ENCODE measurements at regions not wholly inside any gene's neighbourhood (a gene's known extent, or its start where the extent isn't known, plus 50 kb on each side); places are given as distances from the start of the nearest gene placed in this dataset.

DNA sequence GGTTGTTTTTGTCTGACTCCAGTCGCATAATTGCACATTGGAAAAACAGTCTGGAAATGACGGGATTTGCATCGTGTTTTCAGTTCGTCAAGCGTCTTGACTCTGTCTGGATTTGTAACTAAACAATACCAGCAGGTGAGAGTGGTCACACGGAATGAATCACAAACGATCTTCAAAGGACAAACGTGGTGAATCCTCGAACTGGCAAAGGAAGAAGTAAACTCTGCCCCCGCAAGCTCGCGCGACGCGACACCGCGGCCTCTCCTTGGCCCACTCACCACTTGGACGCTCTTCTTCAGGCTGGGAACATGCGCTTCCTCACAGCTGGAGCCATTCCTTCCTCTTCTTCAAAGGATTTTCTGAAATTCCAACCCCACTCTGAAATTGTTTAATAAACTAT, 352.6 kb downstream of the THBS2 start:
- DNase-seq (ENCODE audit: low read depth, low spot score) = no peak
- in situ Hi-C loops (cut with HindIII; ENCODE audit: low pct_unique_long_range_greater_than_20kb, low sequenced_read_pairs) = no loop called here

DNA sequence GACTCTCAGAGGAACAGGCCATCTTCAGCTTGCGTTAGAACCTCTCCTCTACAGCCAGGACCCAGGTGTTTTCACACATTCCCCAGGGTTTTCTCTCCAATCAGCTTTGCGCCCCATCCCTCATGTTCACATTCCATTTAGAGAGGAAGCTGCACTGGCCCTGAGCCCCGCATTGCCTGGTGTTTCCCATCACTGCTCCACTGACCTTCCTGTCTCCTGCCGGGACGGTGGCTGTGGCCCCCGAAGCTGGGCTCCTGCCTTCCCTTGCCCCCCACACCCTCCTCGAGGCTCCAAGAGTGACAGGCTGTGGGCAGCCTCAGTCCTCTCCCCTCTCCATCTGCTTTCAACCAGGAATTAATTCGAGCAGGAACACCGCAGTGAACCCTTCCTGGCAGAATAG, 357.3 kb downstream of the THBS2 start:
- in situ Hi-C loops (cut with HindIII; ENCODE audit: low pct_unique_long_range_greater_than_20kb, low sequenced_read_pairs) = no loop called here

DNA sequence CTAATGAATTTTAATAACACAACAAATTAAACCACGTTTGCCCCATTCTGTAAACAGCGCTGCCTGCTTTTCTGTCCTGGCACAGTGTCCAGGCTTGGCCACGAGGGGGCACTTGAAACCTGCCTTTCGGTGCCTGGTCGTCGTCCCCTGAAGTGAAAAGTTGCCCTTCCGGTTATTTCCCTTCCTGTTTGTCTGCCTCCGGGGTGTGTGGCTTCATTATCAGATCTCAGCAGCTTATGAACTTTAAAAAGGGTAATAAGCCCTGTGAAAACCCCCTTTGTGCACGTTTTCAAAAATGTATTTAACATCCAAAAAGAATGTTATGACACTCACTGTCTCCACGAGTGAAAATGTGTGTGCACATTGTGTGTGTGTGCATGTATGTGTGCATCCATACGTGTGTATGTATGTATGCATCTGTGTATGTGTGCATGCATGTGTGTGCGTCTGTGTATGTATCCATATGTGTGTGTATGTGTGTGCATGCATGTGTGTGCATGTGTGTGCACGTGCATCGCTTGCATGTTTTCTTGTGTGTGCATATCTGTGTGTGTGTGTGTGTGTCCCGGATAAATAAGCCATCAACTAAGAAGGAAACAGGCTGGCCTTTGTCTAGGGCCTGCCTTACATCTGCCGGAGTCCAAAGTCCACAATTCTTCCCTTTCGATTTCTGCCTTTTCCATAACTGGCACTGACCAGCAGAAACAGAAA, 358.4 kb downstream of the THBS2 start:
- in situ Hi-C loops (cut with HindIII; ENCODE audit: low pct_unique_long_range_greater_than_20kb, low sequenced_read_pairs) = no loop called here
- DNase-seq (ENCODE audit: low read depth, low spot score) = peak; percentile 76

More for the DNA sequence above, 357.3 kb downstream of the THBS2 start:
- no peak for DNase-seq (ENCODE audit: low read depth, low spot score)

DNA sequence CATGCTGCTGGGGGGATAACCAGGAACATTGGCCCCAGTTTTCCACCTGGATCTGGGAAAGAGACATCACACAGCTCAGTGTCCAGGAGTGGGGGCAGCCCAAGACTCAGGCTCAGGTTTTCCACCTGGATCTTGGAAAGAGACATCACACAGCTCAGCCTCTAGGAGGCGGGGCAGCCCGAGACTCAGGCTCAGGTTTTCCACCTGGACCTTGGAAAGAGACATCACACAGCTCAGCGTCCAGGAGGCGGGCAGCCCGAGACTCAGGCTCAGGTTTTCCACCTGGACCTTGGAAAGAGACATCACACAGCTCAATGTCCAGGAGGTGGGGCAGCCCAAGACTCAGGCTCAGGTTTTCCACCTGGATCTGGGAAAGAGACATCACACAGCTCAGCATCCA, 361.6 kb downstream of the THBS2 start:
- in situ Hi-C loops (cut with HindIII; ENCODE audit: low pct_unique_long_range_greater_than_20kb, low sequenced_read_pairs) = no loop called here
- DNase-seq (ENCODE audit: low read depth, low spot score) = no peak

DNA sequence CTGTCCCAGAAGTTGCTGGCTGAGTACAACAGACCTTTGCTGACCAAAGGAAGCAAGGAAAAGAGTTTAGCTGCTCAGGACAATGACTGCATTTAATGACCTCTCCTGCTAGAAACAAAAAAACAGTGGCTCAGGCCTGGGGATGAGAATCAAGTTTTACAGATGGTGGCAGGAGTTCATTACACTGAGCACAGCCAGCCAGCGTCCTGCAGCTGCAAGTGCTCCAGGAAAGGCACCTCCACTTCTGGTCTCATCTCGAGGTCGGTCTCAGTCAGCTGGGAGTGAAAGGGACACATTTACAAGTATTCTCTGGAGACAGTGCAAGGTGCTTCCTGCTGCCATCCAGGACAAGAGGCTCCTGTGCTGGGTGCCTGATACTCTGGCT, 362.7 kb downstream of the THBS2 start:
- in situ Hi-C loops (cut with HindIII; ENCODE audit: low pct_unique_long_range_greater_than_20kb, low sequenced_read_pairs) = no loop called here
- no peak for DNase-seq (ENCODE audit: low read depth, low spot score)

DNA sequence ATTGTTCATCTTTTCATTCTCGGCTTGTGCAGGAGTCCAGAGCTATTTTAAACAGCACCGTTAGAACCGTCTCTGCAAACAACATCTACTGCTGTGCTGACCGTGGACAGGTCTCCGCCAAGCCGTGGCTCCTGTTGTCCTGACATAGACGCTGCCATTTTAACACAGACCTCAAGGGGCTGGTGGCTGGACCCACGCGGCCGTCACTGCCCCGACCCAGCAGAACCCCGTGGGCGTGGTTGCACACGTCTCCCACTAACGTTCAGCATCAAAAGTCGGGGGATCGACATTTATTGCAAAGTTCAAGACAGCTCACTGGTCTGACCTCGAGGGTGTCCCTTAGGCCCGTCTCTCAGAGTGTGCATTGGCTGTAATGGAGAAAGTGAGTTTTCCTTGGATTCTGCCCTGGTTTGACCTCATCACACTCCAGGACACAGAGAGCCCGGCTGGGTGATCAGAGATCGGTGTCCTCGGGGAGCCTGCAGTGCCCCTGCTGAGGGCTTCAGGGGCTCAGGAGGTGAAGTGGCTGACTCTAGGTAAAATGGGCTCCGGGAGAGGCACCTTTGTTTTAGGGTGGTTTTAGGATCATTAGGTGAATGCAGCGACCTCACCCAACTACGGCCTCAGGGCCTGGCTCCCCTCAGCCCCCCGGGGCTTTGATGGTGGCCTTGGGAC, 363.2 kb downstream of the THBS2 start:
- in situ Hi-C loops (cut with HindIII; ENCODE audit: low pct_unique_long_range_greater_than_20kb, low sequenced_read_pairs) = no loop called here

DNA sequence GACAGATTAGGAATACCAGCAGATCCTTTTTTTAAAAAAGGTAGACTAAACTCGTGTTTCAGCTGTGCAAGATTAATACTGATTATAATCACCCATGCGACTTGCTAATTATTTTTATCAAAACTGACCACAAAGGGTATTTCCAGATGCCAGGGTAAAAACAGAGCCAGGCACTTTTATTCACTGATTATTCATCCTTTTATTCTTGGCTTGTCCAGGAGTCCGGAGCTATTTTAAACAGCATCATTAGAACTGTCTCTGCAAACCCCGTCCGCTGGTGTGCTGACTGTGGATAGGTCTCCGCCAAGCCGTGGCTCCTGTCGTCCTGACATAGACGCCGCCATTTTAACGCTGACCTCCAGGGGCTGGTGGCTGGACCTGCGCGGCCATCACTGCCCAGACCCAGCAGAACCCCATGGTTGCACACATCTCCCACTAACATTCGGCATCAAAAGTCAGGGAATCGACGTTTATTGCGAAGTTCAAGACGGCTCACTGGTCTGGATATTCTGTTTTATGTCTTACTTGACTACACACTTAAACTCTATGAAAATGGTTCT, 364.8 kb downstream of the THBS2 start:
- in situ Hi-C loops (cut with HindIII; ENCODE audit: low pct_unique_long_range_greater_than_20kb, low sequenced_read_pairs) = no loop called here

More for the DNA sequence above, 363.2 kb downstream of the THBS2 start:
- no peak for DNase-seq (ENCODE audit: low read depth, low spot score)

DNA sequence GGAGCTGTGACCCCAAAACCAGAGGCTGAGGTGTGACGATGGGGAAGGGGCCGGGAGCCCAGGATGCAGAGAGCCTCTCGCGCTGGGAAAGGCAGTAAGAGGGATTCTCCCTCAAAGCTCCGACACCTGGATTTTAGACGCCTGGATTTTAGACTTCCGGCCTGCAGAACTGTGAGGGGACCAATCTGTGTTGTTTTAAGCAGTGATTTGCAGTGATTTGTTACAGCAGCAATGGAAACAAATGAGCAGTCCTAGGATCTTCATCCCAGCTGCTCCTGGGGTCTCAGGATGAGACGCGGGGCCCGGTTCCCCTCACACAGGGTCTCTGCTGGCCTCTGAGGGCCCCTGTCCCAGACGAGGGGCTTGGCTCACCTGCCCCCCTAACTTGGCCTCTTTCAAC, 365.5 kb downstream of the THBS2 start:
- no peak for DNase-seq (ENCODE audit: low read depth, low spot score)
- in situ Hi-C loops (cut with HindIII; ENCODE audit: low pct_unique_long_range_greater_than_20kb, low sequenced_read_pairs) = no loop called here

More for the DNA sequence above, 364.8 kb downstream of the THBS2 start:
- DNase-seq (ENCODE audit: low read depth, low spot score) = no peak

DNA sequence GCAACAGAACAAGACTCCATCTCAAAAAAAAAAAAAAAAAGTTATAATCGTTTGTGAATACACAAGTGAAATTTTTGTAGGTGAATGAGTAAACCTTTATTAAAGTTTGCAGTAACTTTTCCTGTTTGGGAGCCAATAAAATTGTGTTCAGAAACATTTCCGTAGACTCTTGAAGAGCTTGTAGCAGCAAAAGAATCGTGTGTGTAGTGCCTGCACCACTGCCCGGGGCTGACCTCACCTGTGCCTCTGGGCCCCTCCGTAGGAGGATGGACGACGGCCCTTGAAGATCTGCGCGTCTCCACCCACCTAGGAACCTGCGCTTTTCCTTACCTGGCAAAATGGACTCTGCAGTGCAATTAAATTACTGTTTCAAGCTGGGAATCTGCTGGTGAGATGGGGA, 366.0 kb downstream of the THBS2 start:
- in situ Hi-C loops (cut with HindIII; ENCODE audit: low pct_unique_long_range_greater_than_20kb, low sequenced_read_pairs) = no loop called here
- no peak for DNase-seq (ENCODE audit: low read depth, low spot score)

DNA sequence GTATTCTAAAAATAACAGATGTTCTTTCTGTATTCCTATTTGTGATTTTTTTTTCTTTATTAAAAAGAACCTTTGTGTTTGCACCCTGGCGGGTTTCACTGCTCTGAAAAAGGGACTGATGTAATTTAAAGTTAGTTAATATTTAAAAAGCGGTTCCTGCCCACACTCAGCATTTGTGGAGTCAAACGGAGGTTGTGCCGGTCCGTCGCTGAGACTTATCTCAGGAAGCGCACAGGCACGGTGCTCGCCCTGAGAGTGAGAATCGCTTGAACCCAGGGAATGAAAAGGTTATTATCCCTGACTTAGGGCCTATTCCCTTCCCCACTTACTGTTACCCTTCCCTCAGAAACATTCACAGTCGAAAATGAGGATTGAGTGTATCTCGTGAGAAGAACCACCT, 366.7 kb downstream of the THBS2 start:
- in situ Hi-C loops (cut with HindIII; ENCODE audit: low pct_unique_long_range_greater_than_20kb, low sequenced_read_pairs) = no loop called here
- no peak for DNase-seq (ENCODE audit: low read depth, low spot score)

DNA sequence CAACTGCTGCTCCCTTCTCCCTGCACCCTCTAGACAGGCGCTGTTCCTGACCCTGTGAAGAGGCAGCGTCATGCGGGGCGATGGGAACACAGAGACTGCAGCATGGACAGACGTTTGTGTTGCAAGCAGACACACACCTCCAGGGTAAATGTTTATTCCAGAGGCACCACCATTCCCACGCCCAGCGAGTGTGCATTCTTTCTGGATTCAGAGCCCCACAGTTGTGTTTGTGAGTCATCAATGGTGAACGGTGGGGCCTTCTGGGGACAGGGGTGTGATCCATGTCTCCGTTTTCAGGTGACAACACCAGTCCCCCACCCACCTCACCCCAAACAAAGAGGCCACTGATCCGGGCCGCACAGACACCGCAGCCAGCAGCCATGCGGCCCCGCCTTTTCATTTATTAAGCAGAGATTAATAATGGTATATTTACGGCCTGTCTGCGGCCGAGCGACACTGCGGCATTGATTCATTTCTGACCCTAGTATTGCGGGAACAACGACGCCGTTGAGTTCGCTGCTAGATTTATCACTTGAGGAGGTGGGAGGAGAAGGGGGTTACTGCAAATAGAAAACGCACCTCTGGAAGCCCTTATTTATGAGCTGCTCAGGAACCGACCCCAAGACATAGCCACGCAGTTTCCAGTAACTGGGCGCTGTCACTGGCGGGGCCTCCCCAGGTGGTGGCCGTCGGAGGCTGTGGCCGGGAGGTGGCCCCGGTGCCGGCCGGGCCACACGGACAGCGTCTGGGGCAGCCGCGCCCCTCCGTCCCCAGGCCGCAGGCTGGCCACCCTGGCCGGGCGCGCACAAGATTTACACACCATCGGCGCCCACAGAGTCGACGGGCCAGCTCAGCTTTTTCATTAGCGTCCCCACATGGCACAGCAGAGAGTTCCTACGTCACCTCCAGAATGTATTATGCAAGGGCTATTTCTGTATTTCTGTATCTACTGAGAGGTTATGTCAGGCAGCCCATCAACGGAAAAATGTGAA, 367.6 kb downstream of the THBS2 start:
- no peak for DNase-seq (ENCODE audit: low read depth, low spot score)
- in situ Hi-C loops (cut with HindIII; ENCODE audit: low pct_unique_long_range_greater_than_20kb, low sequenced_read_pairs) = no loop called here

DNA sequence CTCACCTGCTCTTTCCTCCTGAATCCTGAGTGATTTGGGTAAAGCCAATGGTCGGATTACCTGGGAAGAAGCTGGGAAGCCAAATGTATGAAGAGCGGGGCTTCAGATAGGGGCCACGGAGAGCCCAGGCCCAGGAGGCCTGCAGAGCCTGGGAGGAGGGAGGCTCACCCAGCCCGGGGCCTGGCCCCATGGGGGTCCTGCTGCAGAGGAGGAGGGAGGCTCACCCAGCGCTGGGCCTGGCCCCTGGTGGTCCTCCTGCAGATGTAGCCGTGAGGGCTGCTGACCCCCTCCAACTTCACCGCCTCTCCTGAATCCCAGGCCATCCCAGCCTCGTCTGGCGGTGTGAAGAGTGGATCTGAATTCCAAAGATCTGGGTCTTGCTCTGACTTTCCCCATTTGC, 368.4 kb downstream of the THBS2 start:
- no peak for DNase-seq (ENCODE audit: low read depth, low spot score)
- in situ Hi-C loops (cut with HindIII; ENCODE audit: low pct_unique_long_range_greater_than_20kb, low sequenced_read_pairs) = no loop called here

DNA sequence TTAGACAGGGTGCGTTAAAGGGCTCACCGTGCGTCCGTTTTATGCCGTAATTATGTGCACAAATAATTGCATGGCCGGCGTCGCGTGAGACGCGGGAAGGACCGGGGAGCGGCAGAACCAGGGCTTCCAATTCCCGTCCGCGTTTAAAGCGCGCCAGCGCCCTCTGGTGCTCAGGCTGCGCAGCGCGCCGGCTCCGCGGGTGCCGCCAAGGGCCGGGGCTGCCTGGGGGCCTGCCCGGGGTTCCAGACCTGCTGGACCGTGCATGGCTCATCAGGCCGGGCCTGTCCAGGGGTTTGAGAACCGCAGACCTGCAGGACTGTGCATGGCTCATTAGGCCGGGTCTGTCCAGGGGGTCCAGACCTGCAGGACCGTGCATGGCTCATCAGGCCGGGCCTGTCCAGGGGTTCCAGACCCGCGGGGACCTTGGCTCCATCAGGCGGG, 369.0 kb downstream of the THBS2 start:
- in situ Hi-C loops (cut with HindIII; ENCODE audit: low pct_unique_long_range_greater_than_20kb, low sequenced_read_pairs) = no loop called here
- DNase-seq (ENCODE audit: low read depth, low spot score) = peak; percentile 43

DNA sequence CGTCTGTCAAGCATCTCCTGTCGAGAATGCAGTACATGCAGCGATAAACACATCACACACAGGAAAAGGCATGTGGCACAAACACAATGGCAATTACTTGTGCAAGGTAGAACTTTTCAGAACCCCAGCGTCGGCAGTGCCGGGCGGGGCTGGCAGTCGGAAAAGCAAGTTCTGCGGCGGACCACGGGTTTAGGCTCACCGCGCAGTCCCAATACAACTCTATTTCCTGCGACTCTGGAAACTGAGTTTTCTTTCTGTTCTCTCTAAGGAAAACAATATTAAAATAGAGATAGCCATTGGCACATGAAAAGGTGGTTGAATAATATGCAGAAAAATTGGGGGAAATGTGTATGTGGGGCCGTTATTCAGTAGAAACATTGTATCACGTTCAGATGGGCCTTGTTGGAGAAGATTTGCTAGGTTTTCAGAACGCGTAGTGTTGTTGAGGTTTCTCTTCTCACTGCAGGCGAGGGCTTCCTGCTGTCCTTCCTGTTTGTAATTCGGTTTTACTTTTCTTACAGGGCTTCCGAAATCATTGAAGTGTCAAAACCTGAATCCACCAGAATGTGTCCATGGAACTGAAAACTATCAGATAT, 369.5 kb downstream of the THBS2 start:
- in situ Hi-C loops (cut with HindIII; ENCODE audit: low pct_unique_long_range_greater_than_20kb, low sequenced_read_pairs) = no loop called here
- DNase-seq (ENCODE audit: low read depth, low spot score) = no peak

DNA sequence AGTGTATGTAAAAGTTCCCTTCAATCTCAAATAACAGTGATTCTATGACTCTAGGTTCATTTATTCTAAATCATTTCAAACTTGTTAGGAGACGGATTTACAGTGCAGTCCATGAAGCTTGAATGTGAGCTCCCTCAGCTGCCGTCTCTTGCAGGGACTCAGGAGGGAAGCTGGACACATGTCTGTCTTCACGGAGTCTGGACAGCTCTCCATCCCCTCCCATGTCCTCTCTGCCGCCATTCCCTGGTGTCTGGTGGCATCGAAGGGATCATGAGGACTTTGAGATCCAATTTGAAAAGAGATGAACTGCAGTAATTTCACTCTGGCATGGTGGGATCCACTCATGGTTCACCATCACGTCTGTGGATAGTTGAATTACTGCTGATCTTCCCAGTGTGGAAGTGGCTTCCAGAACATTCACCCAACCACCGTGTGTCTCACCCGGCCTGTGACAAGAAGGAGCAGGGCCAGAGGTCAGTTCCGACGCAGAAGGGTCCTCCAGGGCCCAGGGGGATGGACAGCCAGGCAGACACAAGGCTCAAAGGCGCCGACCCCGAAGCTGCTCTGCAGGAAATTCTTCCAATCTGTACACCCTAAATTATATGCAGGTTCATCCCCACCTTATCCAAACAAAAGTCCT, 370.1 kb downstream of the THBS2 start:
- in situ Hi-C loops (cut with HindIII; ENCODE audit: low pct_unique_long_range_greater_than_20kb, low sequenced_read_pairs) = no loop called here
- no peak for DNase-seq (ENCODE audit: low read depth, low spot score)

DNA sequence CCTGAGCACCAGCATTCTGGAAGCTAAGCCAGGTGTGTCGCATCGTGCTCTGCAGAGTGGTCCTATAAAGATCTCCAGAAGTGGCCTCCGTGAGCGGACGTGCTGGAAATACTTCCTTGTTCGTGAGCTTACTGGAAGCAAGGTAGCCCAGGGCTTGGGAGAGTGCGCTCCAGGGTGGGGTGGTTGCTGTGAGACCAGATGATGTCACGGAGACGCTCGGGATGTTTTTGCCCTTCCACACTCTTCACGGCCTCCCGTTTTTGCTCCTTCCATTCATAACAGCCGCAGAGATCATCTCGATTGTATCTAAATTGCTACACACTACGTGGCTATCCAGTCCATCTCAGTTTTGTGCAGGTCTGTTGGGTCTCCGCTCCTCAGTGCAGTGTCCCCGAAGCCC, 373.4 kb downstream of the THBS2 start:
- DNase-seq (ENCODE audit: low read depth, low spot score) = no peak
- in situ Hi-C loops (cut with HindIII; ENCODE audit: low pct_unique_long_range_greater_than_20kb, low sequenced_read_pairs) = no loop called here

DNA sequence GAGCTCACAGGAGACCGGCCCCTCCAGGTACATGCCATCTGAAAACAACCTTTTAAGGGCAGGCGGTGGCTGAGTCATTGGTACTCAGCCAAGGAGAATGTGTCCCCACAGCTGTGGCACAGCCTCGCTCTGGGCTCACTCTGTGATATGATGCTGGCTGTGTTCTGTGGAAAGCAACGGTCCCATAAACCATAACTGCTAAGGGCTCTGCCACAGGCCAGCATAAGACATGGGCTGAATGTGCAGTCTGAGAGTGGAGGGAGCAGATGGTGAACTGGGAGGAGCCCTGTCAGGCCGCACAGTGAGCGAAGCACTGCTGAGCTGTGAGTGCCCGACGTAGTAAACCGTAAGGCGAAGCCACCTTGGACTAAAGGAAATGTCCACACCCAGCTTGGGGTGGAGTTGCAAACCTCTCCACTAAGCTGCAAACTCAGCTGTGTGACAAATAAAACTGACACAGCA, 375.8 kb downstream of the THBS2 start:
- DNase-seq (ENCODE audit: low read depth, low spot score) = no peak
- in situ Hi-C loops (cut with HindIII; ENCODE audit: low pct_unique_long_range_greater_than_20kb, low sequenced_read_pairs) = no loop called here

Data from SK-MEL-5 (cell line).